Dermis blood vessel endothelial cell (primary cell): ENCODE measurements at regions not wholly inside any gene's neighbourhood (a gene's known extent, or its start where the extent isn't known, plus 50 kb on each side); places are given as distances from the start of the nearest gene placed in this dataset.

Experiments used
- DNase-seq: peaks from one replicate; pipeline ENCODE4 v3.0.0; 2010

DNA sequence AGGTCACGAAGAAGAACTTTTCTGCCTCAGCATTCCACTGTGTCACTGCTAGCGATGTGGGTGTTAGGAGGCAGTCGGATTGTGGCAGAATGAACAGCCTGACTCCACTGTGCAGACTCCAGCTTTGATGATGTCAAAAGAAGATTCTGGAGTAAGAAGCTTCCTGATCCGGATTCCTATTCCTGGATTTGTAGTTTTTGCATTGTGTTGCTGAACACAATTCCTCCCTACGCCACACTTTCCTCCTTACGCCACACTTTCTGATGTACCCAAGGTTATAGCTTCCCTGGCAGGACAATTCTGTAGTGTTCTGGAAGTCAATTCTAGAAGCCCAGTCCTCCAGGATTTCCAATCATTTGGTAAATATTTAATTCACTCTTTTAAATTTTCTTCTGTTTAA lies 665.2 kb upstream of the ADGRL2 start:
- DNase-seq = no peak

DNA sequence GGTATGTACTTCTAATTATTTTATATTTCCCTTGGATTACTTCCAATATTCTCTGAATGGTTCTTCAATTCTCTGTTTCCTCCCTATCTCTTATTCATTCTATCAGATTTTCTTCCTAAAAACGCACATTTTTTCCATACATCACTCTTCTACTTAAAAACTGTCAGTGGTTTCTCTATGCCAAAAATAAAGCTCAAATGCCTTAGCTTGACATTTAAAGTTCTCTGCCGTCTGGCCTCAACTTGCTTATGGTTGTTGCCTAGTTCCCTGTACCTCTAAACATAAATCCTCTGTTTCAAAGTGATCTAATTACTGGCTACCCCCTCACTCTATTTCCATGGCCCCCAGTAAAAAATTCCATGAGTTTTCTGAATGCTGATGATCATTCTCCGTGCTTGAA lies 671.0 kb upstream of the ADGRL2 start:
- no peak for DNase-seq

DNA sequence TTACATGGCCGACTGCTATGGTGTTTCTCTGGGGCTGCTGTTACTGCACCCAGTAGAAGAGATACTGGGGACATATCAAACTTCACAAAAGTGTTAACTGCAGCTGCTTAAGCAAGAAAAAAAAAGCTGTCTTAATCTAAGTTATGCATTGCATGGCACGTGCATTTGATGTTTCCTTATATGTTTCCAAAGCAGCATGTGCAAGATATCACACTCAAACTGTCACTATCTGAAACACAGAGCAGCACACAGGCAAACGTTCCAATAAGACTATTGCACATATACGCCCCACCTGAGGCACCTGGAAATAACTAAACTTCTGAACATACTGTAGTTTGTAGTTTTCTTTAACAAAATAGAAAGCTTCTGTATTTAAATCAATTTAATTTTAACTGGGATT lies 671.4 kb upstream of the ADGRL2 start:
- DNase-seq = no peak

DNA sequence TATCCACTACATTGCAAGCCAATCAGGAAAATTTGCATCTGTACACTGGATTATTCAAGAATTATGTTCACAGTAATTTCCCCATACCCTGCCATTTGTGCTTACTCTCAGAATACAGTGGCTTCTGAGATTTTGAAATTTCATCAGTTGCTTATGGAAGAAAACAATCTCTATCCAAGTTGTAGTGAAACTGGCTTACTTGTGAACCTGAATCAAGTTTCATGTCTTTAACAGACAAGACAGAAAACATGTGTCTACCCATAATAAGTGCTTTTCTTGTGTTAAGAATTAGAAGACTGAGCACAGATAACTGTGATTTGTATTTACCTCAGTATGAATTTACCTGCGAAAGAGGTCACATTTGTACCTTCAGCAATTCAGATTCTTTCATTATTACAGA lies 672.7 kb upstream of the ADGRL2 start:
- DNase-seq = no peak

DNA sequence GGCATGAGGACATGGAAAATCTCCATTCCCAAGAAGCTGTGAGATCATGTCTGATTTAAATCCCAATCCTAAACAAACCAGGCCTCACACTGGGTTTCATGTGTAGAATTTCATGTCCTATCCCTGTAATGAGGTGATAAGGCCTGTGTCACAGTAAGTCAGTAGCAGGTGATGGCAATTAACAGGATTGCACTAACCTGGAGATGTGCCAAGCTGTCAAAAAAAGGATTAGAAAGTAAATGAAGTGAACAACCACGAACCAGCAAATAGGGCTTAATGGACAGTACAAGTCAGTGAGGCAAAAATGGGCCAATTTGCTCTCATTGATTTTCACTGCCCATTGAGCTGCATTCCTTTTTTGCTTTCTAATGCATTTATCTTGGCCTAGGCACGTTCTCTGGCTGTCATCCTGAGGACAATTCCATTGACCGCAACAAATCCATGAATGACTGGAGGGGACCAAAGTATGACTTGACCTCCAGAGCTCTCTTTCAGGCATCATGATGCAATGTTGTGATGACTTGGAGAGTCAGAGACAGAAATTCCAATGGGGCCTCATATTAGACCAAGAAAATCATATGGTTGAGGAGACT lies 673.6 kb upstream of the ADGRL2 start:
- DNase-seq = no peak

DNA sequence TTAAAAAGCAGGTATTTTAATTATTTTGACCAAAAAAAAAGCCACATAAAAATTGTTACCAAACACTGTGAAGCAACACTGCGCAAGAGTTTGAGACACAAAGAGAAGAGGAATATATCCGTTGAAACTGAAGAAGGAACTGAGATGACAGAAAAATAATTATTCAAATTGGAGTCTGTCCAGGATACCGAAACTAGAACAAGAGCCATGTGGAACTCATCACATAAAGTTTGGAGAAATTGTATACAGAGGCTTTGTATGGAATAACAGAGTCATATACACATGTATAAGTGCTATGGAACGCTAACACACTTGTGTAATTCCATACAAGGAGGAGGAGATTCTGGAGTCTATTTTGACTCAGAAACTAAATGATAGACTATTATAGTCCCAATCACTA lies 675.1 kb upstream of the ADGRL2 start:
- no peak for DNase-seq

DNA sequence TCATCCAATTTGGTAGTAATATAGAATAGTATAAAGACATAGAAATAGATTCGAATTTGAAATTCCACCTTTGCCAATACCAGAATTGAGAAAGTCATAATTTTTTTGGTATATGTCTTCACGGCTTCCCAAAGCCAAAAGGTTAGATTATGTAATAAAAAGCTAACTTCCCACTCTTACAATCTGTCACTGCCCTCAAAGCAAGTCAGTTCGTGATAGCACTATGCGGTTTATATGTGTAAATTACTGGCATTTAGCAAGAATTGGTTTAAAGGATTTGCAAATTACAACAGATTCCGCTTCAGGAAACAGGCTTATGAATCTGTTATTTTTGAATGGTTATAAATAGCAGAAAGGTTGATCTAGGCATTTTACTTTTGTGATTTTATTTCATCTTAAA lies 679.4 kb upstream of the ADGRL2 start:
- DNase-seq = no peak

DNA sequence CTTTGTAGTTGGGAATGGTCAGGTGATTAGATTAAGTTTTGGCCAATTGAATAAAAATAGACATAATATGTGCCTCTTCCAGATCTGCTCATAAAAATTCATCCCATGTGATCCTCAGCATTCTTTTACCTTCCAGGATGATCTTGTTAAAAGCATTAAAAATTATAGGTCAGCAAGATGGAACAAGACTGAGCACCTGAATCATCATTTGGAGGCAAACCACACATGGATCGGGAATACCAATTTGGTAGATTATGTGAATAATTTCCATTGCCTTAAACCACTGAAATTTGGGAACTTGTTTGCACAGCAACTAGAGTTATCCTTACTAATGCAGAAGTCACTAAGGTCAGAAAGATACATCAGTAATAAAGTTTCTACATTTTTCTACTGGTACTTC lies 681.4 kb upstream of the ADGRL2 start:
- no peak for DNase-seq

DNA sequence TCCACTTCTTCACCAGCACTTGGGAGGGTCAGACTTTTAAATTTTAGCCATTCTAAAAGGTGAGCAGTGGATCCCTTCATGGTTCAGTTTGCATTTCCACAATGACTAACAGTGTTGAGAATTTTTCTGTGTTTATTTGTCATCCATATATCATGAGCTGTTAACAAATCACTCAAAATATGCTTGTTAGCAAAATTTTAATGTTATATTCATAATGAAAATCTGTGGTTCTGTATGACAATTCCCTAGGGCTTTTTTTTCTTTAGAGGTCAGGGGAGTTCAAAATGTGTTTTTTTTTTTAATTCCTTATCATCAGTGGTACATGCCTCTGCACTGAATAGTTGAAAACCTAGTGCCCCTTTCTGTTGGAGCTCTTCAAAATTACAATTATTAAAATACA lies 682.2 kb upstream of the ADGRL2 start:
- DNase-seq = no peak

DNA sequence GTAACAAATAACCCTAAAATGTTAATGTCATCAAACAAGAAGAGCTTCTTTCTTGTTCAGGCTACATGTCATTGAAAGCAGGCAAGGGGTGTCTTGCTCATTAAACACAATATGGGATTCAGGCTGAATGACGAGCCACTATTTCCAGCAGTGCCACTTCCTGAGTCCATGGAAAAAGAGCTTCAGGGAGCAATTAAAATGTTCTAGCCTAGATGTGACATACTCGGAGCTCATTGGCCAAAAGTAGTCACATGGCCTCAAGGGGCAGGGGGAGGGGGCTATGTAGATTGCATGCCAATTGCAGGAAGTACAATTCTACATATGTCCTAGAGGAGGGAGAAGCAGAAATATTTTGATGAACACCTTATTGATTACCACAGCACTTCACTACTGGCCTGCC lies 685.3 kb upstream of the ADGRL2 start:
- no peak for DNase-seq

DNA sequence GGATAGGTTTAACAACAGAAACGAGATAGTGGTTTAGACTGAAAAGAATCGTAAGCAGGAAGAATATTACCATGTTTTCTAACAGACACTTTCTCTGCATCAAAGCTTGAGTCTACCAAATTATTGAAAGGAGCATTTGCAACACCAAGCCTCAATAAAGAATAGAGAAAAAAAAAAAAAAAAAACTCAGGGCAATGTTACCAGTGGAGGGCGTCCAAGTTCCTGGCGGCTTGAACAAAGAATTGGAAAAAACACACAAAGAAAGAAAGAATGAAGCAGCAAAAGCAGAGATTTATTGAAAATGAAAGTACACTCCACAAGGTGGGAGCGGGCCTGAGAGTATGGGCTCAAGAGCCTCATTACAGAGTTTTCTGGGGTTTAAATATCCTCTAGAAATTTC lies 686.5 kb upstream of the ADGRL2 start:
- DNase-seq = no peak

DNA sequence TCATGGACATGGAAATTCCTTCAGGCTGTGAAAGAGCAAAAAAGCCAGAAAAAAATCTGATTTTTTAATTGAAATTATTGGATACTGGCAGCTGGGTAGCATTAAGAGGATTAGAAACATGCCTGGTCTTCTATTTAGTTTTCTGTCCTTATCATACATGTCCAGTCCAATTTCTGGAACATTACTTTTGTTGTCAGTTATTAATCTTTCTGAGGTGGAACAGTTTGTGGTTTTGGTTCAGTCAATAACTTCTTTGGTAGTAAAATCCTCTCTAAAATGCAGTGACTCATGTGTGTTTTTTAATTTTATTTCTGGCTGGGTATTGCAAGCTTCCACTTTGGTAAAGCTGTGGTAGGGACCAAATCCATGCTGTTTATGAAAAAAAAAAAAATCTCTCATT lies 687.0 kb upstream of the ADGRL2 start:
- no peak for DNase-seq

DNA sequence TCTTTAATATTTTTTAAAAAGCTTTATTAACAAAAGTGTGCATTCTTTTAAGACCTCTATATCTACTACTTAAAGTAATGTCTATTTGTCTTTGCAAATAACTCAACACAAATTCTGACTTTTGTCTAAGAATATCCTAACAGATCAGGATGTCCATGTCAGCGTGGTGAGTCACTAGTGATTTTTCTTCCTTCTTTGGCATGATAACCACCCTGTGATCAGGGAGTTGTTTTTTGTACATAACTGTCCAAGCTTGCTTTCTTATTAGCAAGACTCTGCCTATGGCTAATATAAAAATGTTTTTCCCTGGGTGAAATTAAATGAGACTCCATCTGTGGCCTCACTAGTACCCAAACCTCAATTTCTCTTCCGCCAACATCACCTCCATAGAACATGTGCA lies 688.9 kb upstream of the ADGRL2 start:
- no peak for DNase-seq

DNA sequence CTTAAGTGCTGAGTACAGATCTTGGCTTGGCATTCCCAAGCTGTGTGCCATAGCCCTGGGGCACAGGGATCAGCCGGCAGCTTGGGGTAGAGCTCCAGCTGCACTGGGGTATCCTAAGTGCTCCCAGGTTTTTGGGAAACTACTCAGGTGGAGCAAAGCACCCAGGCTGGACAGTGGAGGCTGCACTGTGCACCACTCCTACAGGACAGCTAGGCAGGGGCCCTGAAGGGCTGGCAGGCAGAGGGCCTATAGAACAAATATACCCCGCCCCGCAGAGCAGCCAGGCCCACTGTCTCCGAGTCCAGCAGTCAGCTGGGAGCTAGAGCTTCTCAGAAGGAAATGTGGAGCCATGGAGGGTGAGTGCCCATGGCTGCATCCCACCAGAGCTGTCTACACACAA lies 691.7 kb upstream of the ADGRL2 start:
- no peak for DNase-seq

DNA sequence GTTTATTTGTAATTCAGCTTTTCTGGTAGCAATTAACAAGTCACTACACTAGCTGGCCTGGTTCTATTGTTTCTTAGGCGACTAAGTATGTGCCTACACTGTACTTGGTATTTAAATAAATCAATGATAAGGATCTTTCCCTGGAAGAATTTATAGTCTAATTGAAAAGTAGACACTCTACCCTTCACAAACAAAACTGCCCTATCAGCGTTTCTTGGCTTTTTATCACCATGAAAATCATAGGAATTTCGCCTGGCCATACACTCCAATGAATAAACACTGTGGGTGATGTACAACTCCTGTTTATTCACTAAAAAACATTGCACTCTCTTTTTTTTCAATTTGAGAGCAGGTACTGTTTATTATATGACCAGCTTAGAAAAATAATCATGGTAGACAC lies 702.9 kb upstream of the ADGRL2 start:
- DNase-seq = no peak

DNA sequence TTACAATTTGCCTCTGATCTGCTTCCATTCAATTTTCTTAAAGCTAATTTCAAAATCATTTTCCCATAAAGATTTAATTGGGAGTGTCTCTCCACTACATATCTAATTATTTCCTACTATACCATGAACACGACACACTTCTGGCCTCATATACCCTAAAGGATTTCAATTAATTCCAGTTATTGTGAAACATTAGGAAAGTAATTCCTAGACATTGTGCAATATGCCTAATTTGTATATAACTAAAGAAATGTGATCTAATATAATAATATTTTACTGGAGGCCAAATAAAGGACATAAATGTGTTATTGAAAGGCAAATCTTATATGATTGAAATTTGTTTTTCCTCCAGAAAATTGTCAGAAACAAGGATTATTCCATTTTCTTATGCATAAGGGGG lies 727.2 kb upstream of the ADGRL2 start:
- DNase-seq = no peak

DNA sequence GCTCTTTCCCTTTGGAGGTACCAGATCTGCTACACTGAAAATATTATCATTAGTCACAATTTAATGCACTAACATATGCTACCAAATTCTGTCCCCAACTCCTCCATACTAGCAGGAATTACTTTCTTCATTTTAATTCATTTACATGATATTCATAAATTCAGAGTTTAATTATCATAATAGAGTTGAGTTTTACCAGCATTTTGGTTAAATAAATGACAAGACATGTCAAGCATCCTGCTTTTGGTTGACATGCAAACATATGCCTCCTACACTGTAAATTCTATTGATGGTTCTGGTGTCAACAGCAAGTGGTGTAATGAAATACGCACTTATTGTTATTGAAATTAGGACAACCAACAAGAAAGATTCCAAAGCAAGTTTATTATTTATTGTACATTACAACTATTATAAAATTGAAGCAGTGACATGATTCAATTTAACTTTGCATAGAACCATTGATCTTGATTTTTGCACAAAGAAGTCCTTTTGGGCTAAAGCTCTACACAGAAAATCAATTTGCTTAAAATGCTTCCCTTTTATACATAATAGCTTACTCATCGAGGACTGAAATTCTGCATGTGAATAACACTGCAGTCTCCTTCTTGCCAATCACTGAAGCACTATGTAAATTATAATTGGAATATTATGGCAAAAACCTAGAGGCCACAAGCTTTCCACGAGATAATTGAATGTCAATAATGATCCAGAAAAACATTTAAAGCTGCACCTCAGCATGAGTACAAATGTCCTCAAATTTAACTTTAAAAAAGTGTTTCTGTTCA lies 728.6 kb upstream of the ADGRL2 start:
- no peak for DNase-seq

DNA sequence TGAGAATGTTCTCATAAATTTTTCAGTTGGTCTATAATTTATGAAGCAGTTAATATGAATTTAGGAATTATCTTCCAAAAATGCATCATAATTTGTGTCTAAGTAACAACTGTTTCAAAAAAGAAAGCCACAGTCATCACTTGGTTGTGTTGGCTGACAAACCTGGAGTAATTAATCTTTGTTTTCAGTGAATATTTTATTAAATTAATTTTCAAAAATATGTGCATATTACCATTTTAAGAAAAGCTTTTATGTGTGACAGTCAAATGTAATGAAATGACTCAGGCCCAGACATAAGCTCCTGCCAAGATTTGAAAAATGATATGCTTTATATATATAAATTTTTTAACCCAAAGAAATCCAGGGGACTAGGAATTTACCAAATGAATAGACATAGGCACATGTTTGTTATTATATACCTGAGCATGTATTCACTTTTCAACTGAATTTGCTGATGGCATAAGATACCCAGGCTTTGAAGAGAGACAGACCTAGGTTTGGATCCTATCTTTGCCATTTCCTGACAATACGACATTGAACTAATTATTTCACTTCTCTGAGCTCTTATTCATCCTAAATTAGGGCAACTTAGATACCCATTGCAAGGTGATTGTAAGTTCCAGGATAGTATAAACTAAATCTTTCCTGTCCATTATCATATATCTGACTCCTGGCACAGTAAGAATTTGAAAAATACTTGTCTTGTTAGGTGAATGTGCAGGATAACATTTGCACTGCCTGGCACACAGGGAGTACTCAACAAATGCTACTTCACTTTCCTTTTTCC lies 729.5 kb upstream of the ADGRL2 start:
- no peak for DNase-seq

DNA sequence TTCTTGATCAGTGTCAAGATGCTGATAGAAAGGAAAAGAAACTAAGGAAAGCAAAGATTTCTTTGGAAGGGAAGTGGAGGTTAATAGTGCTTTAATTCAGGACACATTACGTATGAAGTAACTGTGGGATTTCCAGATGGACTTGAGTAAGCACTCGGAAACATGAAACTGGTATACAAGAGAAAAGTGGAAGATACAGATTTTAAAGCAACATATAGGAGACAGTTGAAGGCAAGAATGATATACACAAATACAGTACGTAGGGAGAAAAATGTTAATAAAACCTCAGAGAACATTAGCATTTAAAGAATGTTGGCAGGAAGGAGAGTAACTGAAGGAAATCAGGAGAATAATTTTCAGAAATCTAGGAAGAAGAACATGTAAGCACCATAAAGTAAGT lies 730.9 kb upstream of the ADGRL2 start:
- no peak for DNase-seq

DNA sequence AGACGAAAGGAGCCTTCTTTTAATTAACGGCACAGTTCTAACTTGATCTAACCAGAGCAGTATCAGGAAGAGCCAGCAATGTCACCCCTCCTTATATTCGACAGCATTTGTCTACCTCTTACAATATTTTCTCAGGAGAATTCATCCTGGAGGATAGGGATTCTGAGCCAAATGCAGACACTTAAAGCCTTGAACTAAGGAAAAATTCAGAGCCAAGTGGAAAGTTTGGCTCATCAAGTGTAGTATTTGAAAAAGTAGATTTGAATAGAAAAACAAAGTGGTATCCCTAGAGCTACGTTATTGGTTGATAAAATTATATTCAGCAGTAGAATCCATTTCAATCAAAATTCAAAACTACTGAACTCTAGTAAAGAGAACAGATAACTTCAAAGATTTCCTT lies 732.0 kb upstream of the ADGRL2 start:
- no peak for DNase-seq

DNA sequence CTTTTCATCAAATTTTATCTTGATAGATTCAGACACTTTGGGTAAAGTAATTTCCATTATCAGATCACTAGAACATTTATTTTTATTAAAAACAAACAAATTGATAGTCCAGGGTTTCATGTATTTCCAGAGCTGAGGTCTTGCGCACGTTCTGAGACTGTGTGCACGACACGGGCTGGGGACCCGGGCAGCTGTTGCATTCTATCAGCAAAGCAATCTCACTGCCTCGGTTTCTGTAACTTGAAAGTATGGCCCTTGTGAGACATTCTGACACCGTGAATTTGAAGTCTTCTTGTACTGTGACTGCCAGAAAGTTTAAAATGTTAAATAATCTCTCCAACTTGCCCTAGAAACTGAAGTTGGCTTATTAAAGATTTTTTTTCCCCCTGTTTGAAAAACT lies 746.9 kb upstream of the ADGRL2 start:
- no peak for DNase-seq

DNA sequence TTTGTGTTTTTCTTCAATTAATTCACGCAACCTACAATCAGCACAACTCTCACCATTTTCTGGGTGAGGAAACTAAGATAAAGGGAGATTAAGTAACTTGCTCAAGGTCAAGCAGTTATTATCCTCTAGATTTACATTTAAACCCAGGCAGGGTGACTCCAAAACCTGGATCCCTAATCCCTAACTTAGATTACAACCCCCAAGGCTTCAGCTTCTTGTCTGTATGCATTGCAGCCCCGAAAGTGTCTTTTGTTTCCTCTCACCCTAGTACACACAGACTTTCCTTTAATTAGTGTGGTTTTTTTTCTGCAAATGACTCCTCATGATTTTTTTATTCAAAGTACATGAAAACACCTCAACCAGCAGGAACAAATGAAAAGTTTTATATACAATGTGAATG lies 748.6 kb upstream of the ADGRL2 start:
- DNase-seq = no peak

DNA sequence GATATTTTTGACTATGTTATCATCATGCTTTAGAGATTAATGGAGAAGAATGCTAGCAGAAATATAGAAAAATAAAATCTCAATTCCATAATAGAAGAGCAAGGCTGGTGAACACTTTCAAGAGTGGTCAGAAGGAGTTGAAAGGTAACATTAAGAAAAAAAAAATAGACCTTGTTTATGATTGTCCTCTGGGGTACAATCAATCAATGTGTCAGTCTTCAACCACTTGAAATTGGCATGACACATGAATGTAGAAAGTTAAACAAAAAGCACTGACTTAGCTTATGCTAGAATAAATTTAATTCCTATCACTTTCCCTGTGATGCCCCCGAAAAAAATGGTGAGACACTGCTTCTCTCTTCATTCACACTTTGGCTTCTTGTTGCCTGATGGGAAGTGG lies 750.3 kb upstream of the ADGRL2 start:
- no peak for DNase-seq

DNA sequence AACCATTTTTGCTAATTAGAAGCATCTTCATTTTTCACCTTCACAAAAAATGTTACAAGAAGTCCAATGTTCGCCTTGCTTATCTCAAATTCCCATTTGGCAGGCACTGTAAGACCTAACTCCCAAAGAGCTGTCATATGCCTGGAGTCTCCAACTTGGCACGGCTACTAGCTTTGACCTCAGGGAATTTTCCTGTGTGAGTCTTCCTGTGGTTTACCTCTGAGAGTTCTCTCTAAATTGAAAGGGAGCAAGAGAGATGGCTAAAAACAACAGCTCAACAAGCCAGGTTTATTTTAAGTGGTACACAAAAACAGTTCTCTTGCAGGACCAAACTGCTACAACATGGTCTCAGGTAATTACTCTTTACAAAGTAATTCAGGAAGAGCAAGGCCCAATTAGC lies 756.0 kb upstream of the ADGRL2 start:
- no peak for DNase-seq
